H1 (cell line): ENCODE measurements at regions not wholly inside any gene's neighbourhood (a gene's known extent, or its start where the extent isn't known, plus 50 kb on each side); places are given as distances from the start of the nearest gene placed in this dataset.

Experiments used
- CTCF ChIA-PET: fragments of 300-600 bp; sonication (Branson Sonifier 250); formaldehyde crosslinking; loops from one replicate; lab custom pipeline; 2021; ENCODE audit not compliant: partially characterized antibody; lab: Charles Lee
- POLR2A ChIA-PET: fragments of 300-600 bp; sonication (Branson Sonifier 250); formaldehyde crosslinking; loops from one replicate; lab custom pipeline; 2021; ENCODE audit warnings: inconsistent platforms; ENCODE audit not compliant: partially characterized antibody; lab: Charles Lee
- DNase-seq, 2 experiments: peaks; one replicate each; pipeline versions ENCODE4 v3.0.0 to v3.0.0-alpha.2; 2010 to 2022; ENCODE audit warnings: low spot score in 2 of 2, low read depth in 1 of 2, mixed read lengths in 1 of 2
- FAIRE-seq: peaks from 2 replicates; lab custom pipeline; 2011; peaks lifted over from hg19 to GRCh38; lab: Jason Lieb, UNC
- H2AFZ ChIP-seq: 2 replicates; pipeline ENCODE4 v1.8.1; 2012; ENCODE audit warnings: low read length, inconsistent platforms
- H2AK5ac ChIP-seq: 2 replicates; pipeline ENCODE4 v1.6.1; 2013; ENCODE audit warnings: low read depth, low read length
- H2BK120ac ChIP-seq: replicated peaks from 2 replicates; pipeline ENCODE3; 2013; ENCODE audit warnings: low read depth, low read length, inconsistent platforms
- H2BK12ac ChIP-seq: 2 replicates; pipeline ENCODE4 v1.6.1; 2013; ENCODE audit warnings: low read depth, low read length
- H2BK15ac ChIP-seq: 2 replicates; pipeline ENCODE4 v1.6.1; 2013; ENCODE audit warnings: low read length
- H2BK20ac ChIP-seq: 2 replicates; pipeline ENCODE4 v1.6.1; 2013; ENCODE audit warnings: low read length
- H2BK5ac ChIP-seq: 2 replicates; pipeline ENCODE4 v1.6.1; 2013; ENCODE audit warnings: low read depth, low read length
- H3K14ac ChIP-seq: 2 replicates; pipeline ENCODE4 v1.6.1; 2013; ENCODE audit warnings: inconsistent platforms; ENCODE audit not compliant: insufficient read length
- H3K18ac ChIP-seq: 2 replicates; pipeline ENCODE4 v1.6.1; 2013; ENCODE audit warnings: low read length; ENCODE audit errors: extremely low read depth
- H3K23ac ChIP-seq: 2 replicates; pipeline ENCODE4 v1.6.1; 2013; ENCODE audit warnings: inconsistent platforms; ENCODE audit not compliant: insufficient read length
- H3K23me2 ChIP-seq: 2 replicates; pipeline ENCODE4 v1.6.1; 2013; ENCODE audit warnings: low read depth, low read length
- H3K27ac ChIP-seq: 2 replicates; pipeline ENCODE4 v1.6.1; 2011; ENCODE audit warnings: low read depth, low read length, inconsistent platforms
- H3K27me3 ChIP-seq, 4 experiments: replicated peaks in 1 of 4; 1 replicate in 1 of 4; 2 replicates in 3 of 4; pipeline versions ENCODE4 v1.6.1 to v1.8.1; 2011 to 2013; ENCODE audit warnings: low read length in 3 of 4, mild to moderate bottlenecking in 3 of 4, inconsistent platforms in 2 of 4, mixed read lengths in 2 of 4, moderate library complexity in 1 of 4; ENCODE audit not compliant: control insufficient read depth in 3 of 4, insufficient read depth in 3 of 4; ENCODE audit errors: extremely low read depth in 1 of 4
- H3K36me3 ChIP-seq, 4 experiments: 2 replicates each; pipeline versions ENCODE4 v1.6.1 to v1.8.1; 2011 to 2013; ENCODE audit warnings: mild to moderate bottlenecking in 4 of 4, low read length in 3 of 4, moderate library complexity in 2 of 4, control low read depth in 1 of 4, inconsistent platforms in 1 of 4; ENCODE audit not compliant: insufficient read depth in 4 of 4, control insufficient read depth in 2 of 4
- H3K4ac ChIP-seq: replicated peaks from 2 replicates; pipeline ENCODE3; 2013; ENCODE audit warnings: low read length, low read depth, mixed read lengths, inconsistent platforms; ENCODE audit not compliant: insufficient read length
- H3K4me1 ChIP-seq, 4 experiments: replicated peaks in 1 of 4; 1 replicate in 1 of 4; 2 replicates in 3 of 4; pipeline versions ENCODE4 v1.6.1 to v1.8.1; 2011 to 2013; ENCODE audit warnings: low read length in 3 of 4, inconsistent platforms in 2 of 4, mixed read lengths in 1 of 4; ENCODE audit not compliant: insufficient read depth in 4 of 4, control insufficient read depth in 3 of 4
- H3K4me2 ChIP-seq, 2 experiments: 2 replicates each; pipeline versions ENCODE4 v1.6.1 to v1.8.1; 2011 to 2013; ENCODE audit warnings: low read depth in 2 of 2, low read length in 2 of 2, control low read depth in 1 of 2, inconsistent platforms in 1 of 2, mild to moderate bottlenecking in 1 of 2; ENCODE audit not compliant: insufficient read depth in 1 of 2
- H3K4me3 ChIP-seq, 4 experiments: fragments of 200-600, 300-600 bp in 1 of 4; sonication (generic), shearing (Covaris generic), sonication (Bioruptor Twin) in 1 of 4; 2 replicates each; pipeline versions ENCODE4 v1.5.1 to v1.8.1; 2011 to 2016; ENCODE audit warnings: low read length in 4 of 4, low read depth in 3 of 4, control low read depth in 2 of 4, inconsistent platforms in 2 of 4, mild to moderate bottlenecking in 2 of 4, mixed read lengths in 1 of 4, moderate library complexity in 1 of 4; ENCODE audit not compliant: insufficient read depth in 2 of 4; ENCODE audit errors: extremely low read depth in 1 of 4
- H3K56ac ChIP-seq: replicated peaks from 2 replicates; pipeline ENCODE3; 2013; ENCODE audit warnings: low read depth, mild to moderate bottlenecking, mixed read lengths, low read length, inconsistent platforms; ENCODE audit not compliant: insufficient read length
- H3K79me1 ChIP-seq: 2 replicates; pipeline ENCODE4 v1.6.1; 2013; ENCODE audit warnings: low read depth, low read length, control low read depth
- H3K79me2 ChIP-seq, 2 experiments: 2 replicates each; pipeline versions ENCODE4 v1.6.1 to v1.8.1; 2012 to 2013; ENCODE audit warnings: low read length in 2 of 2, mild to moderate bottlenecking in 2 of 2, inconsistent platforms in 1 of 2; ENCODE audit not compliant: insufficient read depth in 2 of 2, control insufficient read depth in 1 of 2
- H3K9ac ChIP-seq, 4 experiments: replicated peaks in 1 of 4; 1 replicate in 1 of 4; 2 replicates in 3 of 4; pipeline versions ENCODE4 v1.6.1 to v1.8.1; 2011 to 2013; ENCODE audit warnings: low read depth in 3 of 4, low read length in 3 of 4, control low read depth in 2 of 4, mild to moderate bottlenecking in 2 of 4, moderate library complexity in 2 of 4, inconsistent platforms in 1 of 4; ENCODE audit errors: extremely low read depth in 1 of 4
- H3K9me3 ChIP-seq, 2 experiments: 2 replicates each; pipeline versions ENCODE4 v1.6.1 to v1.8.1; 2012 to 2013; ENCODE audit warnings: mild to moderate bottlenecking in 2 of 2, moderate library complexity in 2 of 2, control low read depth in 1 of 2, inconsistent platforms in 1 of 2, low read depth in 1 of 2, low read length in 1 of 2, mixed read lengths in 1 of 2; ENCODE audit not compliant: insufficient read depth in 2 of 2
- H4K20me1 ChIP-seq, 2 experiments: replicated peaks in 1 of 2; 2 replicates each; pipeline versions ENCODE3 to v1.8.1; 2011 to 2013; ENCODE audit warnings: inconsistent platforms in 2 of 2, low read length in 2 of 2, mild to moderate bottlenecking in 1 of 2; ENCODE audit not compliant: insufficient read depth in 2 of 2, control insufficient read depth in 1 of 2
- H4K5ac ChIP-seq: 2 replicates; pipeline ENCODE4 v1.6.1; 2013; ENCODE audit warnings: low read length, low read depth, mixed read lengths, inconsistent platforms; ENCODE audit not compliant: insufficient read length
- H4K8ac ChIP-seq: 2 replicates; pipeline ENCODE4 v1.8.0; 2013; ENCODE audit warnings: mild to moderate bottlenecking, moderate library complexity, low read length, inconsistent platforms; ENCODE audit not compliant: insufficient read depth; ENCODE audit errors: extremely low read depth
- H4K91ac ChIP-seq: replicated peaks from 2 replicates; pipeline ENCODE3; 2013; ENCODE audit warnings: low read length, mixed read lengths, inconsistent platforms; ENCODE audit not compliant: insufficient read length
- EGR1 ChIP-seq: IDR thresholded peaks from 2 replicates; pipeline ENCODE4 v1.6.1; 2011; ENCODE audit warnings: low read depth, low read length, borderline replicate concordance
- GABPA ChIP-seq: IDR thresholded peaks from 2 replicates; pipeline ENCODE4 v1.6.1; 2011; ENCODE audit warnings: mild to moderate bottlenecking, low read length, moderate library complexity, borderline replicate concordance; ENCODE audit not compliant: insufficient read depth
- SUZ12 ChIP-seq: fragments of 200-600 bp; sonication (generic); IDR thresholded peaks from 2 replicates; pipeline ENCODE4 v1.6.1; 2012; ENCODE audit warnings: mild to moderate bottlenecking, inconsistent platforms, low read length, moderate library complexity, mixed read lengths
- WGBS, 2 experiments: shearing (Covaris generic) in 1 of 2; methylation state at CpG; one replicate each; pipeline versions ENCODE4 v1.1.6 to v1.1.7; 2013 to 2015; ENCODE audit warnings: low lambda C conversion rate in 2 of 2, mixed read lengths in 2 of 2, inconsistent platforms in 1 of 2, low coverage in 1 of 2, missing lambda C conversion rate in 1 of 2; ENCODE audit not compliant: insufficient replicate concordance in 2 of 2, insufficient coverage in 1 of 2, insufficient read length in 1 of 2; ENCODE audit errors: extremely low coverage in 1 of 2, missing lambda C conversion rate in 1 of 2; 5-methylcytosine and 5-hydroxymethylcytosine counted together

DNA sequence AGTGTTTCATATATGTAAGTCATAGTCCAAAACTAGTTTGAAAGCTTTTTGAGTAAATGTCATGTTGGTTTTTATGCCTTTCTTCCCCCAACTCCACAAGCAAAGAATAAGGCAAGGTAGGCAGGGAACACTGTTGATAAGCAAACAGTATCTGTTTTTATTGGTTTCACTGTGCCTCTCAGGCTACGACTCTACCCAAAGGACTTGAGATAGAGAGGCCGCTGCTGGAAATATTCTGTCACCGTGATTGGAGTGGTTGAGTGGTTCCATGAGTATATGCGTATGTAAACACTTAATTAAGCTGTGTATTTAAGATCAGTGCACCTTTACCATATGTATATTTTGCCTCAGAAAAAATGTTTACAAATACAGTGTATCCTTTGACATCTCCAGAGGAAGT is 138.1 kb upstream of the KIF26B start:
- Histone ChIP-seq H2BK120ac (no peak overlapping the region), H3K4me3 (no peak overlapping the region), H2AK5ac (no peak overlapping the region), H3K18ac (no peak overlapping the region), H3K4me2 (no peak overlapping the region), H3K79me1 (no peaks in the 10 kb centered on the region; the same call in 1 of the 2 replicates), H2BK20ac (no peak overlapping the region), H2BK12ac (no peak overlapping the region), H2BK15ac (no peak overlapping the region), H3K9ac (no peak overlapping the region), H3K56ac (no peak overlapping the region), H2AFZ (no peak overlapping the region), H4K5ac (no peak overlapping the region), H4K91ac (no peak overlapping the region), H3K14ac (no peak overlapping the region), H3K36me3 (no peaks in the 10 kb centered on the region), H3K9me3 (no peaks in the 10 kb centered on the region), H3K27me3 (no peaks in the 10 kb centered on the region)
- ChIA-PET CTCF (interaction anchor here (0.8 to 2.0 kb wide), 2 partner anchors 15 to 26 kb away, joined by 3 to 8 read pairs; no protein-coding TSS in a partner anchor), POLR2A (no interaction called here)
- WGBS, 2 experiments, result 97% methylated on average over 4 of the region's 4 CpGs; no CpG with 5 or more reads in 1 of the 2 experiments
- FAIRE-seq (no peak), DNase-seq (no peak)
- TF ChIP-seq SUZ12 (no peak), EGR1 (no peak), GABPA (no peak)
- TF ChIP-seq, all 59 proteins: peak for 0
- H3K27ac ChIP-seq, result no peak overlapping the region
- H3K23ac ChIP-seq, result no peak overlapping the region
- no peaks in the 10 kb centered on the region for H4K20me1 ChIP-seq
- H3K4me1 ChIP-seq, result peaks cover 3 to 7% (median 3%) of the 10 kb centered on the region in 4 experiments; a peak in 5 of 7 replicates
- no peaks in the 10 kb centered on the region for H3K79me2 ChIP-seq
- no peaks in the 10 kb centered on the region for H3K23me2 ChIP-seq
- H3K4ac ChIP-seq, result no peak overlapping the region
- no peak overlapping the region for H4K8ac ChIP-seq
- H2BK5ac ChIP-seq, result no peak overlapping the region
